GM19328 (cell line): ENCODE measurements at regions not wholly inside any gene's neighbourhood (a gene's known extent, or its start where the extent isn't known, plus 50 kb on each side); places are given as distances from the start of the nearest gene placed in this dataset.
"Not testable (repeated sequence)": the region's sequence is repeated elsewhere in the genome, so short reads cannot be mapped to it uniquely, and the experiment has no call there.

ENCODE experiments used
- ATAC-seq: cut with Tn5 transposase; IDR thresholded peaks from one replicate; pipeline ENCODE4 v1.9.1; 2021; ENCODE audit warnings: mild to moderate bottlenecking, moderate library complexity; ENCODE audit not compliant: unreplicated experiment

GRCh38 chr10:77740396-77740795 is 102.8 kb upstream of the KCNMA1 start:
- ATAC-seq, result not testable (repeated sequence)

GRCh38 chr10:77738496-77739158 is 101.0 kb upstream of the KCNMA1 start:
- ATAC-seq, result no peak

GRCh38 chr10:77737608-77738007 is 100.0 kb upstream of the KCNMA1 start:
- no peak for ATAC-seq

GRCh38 chr10:77735136-77735535 is 97.5 kb upstream of the KCNMA1 start:
- ATAC-seq, result not testable (repeated sequence)

GRCh38 chr10:77732213-77733003 is 94.8 kb upstream of the KCNMA1 start:
- no peak for ATAC-seq

- no peak for ATAC-seq
These were observed 89.9 kb upstream of the KCNMA1 start for GRCh38 chr10:77727481-77727880.

GRCh38 chr10:77726732-77727131 is 89.1 kb upstream of the KCNMA1 start:
- no peak for ATAC-seq

GRCh38 chr10:77726301-77726700 is 88.7 kb upstream of the KCNMA1 start:
- ATAC-seq, result no peak

GRCh38 chr10:77724820-77725219 is 87.2 kb upstream of the KCNMA1 start:
- ATAC-seq, result no peak

GRCh38 chr10:77723376-77723775 is 85.8 kb upstream of the KCNMA1 start:
- no peak for ATAC-seq

GRCh38 chr10:77722956-77723355 is 85.3 kb upstream of the KCNMA1 start:
- ATAC-seq, result not testable (repeated sequence)

- ATAC-seq, result no peak
These were observed 84.2 kb upstream of the KCNMA1 start for GRCh38 chr10:77721815-77722214.

- no peak for ATAC-seq
These were observed 81.3 kb upstream of the KCNMA1 start for GRCh38 chr10:77718957-77719356.

GRCh38 chr10:77718312-77718711 is 80.7 kb upstream of the KCNMA1 start:
- not testable (repeated sequence) for ATAC-seq

- no peak for ATAC-seq
These were observed 79.7 kb upstream of the KCNMA1 start for GRCh38 chr10:77717336-77717735.

GRCh38 chr10:77716458-77717317 is 79.1 kb upstream of the KCNMA1 start:
- ATAC-seq, result no peak

- ATAC-seq, result no peak
These were observed 77.9 kb upstream of the KCNMA1 start for GRCh38 chr10:77715536-77715935.

- ATAC-seq, result no peak
These were observed 77.5 kb upstream of the KCNMA1 start for GRCh38 chr10:77715088-77715487.

- ATAC-seq, result no peak
These were observed 76.1 kb upstream of the KCNMA1 start for GRCh38 chr10:77713521-77714280.

GRCh38 chr10:77712207-77712606 is 74.6 kb upstream of the KCNMA1 start:
- ATAC-seq, result no peak

- no peak for ATAC-seq
These were observed 74.1 kb upstream of the KCNMA1 start for GRCh38 chr10:77711683-77712049.
